Renal pelvis (tissue), 1 donor: ENCODE measurements at regions not wholly inside any gene's neighbourhood (a gene's known extent, or its start where the extent isn't known, plus 50 kb on each side); places are given as distances from the start of the nearest gene placed in this dataset.
"Not testable (repeated sequence)": the region's sequence is repeated elsewhere in the genome, so short reads cannot be mapped to it uniquely, and the experiment has no call there.

ENCODE experiments used
- DNase-seq: peaks from one replicate; pipeline ENCODE4 v3.0.0-alpha.2; 2013

GRCh38 chr16:18263046-18263445 is 73.5 kb downstream of the NPIPA8 start:
- DNase-seq = not testable (repeated sequence)

- not testable (repeated sequence) for DNase-seq
These were observed 74.7 kb downstream of the NPIPA8 start for GRCh38 chr16:18261848-18262247.

GRCh38 chr16:18259496-18260176 is 76.9 kb downstream of the NPIPA8 start:
- DNase-seq = not testable (repeated sequence)

GRCh38 chr16:18252943-18253342 is 83.6 kb downstream of the NPIPA8 start:
- DNase-seq = not testable (repeated sequence)

- DNase-seq = not testable (repeated sequence)
These were observed 106.0 kb downstream of the NPIPA8 start for GRCh38 chr16:18230505-18230904.

- not testable (repeated sequence) for DNase-seq
These were observed 114.2 kb downstream of the NPIPA8 start for GRCh38 chr16:18222054-18223009.

GRCh38 chr16:18217741-18218140 is 118.8 kb downstream of the NPIPA8 start:
- DNase-seq = not testable (repeated sequence)

- not testable (repeated sequence) for DNase-seq
These were observed 119.7 kb downstream of the NPIPA8 start for GRCh38 chr16:18216814-18217213.

GRCh38 chr16:18213810-18214209 is 122.7 kb downstream of the NPIPA8 start:
- DNase-seq = not testable (repeated sequence)

GRCh38 chr16:18211505-18211904 is 125.0 kb downstream of the NPIPA8 start:
- DNase-seq = not testable (repeated sequence)

- not testable (repeated sequence) for DNase-seq
These were observed 131.8 kb downstream of the NPIPA8 start for GRCh38 chr16:18204786-18205185.

GRCh38 chr16:18204309-18204708 is 132.2 kb downstream of the NPIPA8 start:
- not testable (repeated sequence) for DNase-seq

GRCh38 chr16:18201511-18201910 is 135.0 kb downstream of the NPIPA8 start:
- DNase-seq = not testable (repeated sequence)

GRCh38 chr16:18192389-18192788 is 144.1 kb downstream of the NPIPA8 start:
- DNase-seq = not testable (repeated sequence)

- DNase-seq = not testable (repeated sequence)
These were observed 146.4 kb downstream of the NPIPA8 start for GRCh38 chr16:18190179-18190578.

- not testable (repeated sequence) for DNase-seq
These were observed 151.8 kb downstream of the NPIPA8 start for GRCh38 chr16:18184755-18185154.

- not testable (repeated sequence) for DNase-seq
These were observed 155.5 kb downstream of the NPIPA8 start for GRCh38 chr16:18181028-18181427.

- DNase-seq = not testable (repeated sequence)
These were observed 162.5 kb downstream of the NPIPA8 start for GRCh38 chr16:18173945-18174497.

- DNase-seq = not testable (repeated sequence)
These were observed 174.2 kb downstream of the NPIPA8 start for GRCh38 chr16:18162293-18162692.

GRCh38 chr16:18161224-18161623 is 175.3 kb downstream of the NPIPA8 start:
- not testable (repeated sequence) for DNase-seq

- not testable (repeated sequence) for DNase-seq
These were observed 177.4 kb downstream of the NPIPA8 start for GRCh38 chr16:18159185-18159584.

GRCh38 chr16:18157854-18158253 is 178.7 kb downstream of the NPIPA8 start:
- not testable (repeated sequence) for DNase-seq
